ENCODE measurements at regions not wholly inside any gene's neighbourhood (a gene's known extent, or its start where the extent isn't known, plus 50 kb on each side); places are given as distances from the start of the nearest gene placed in this dataset.
A peak's percentile ranks its signal among the peaks of the same experiment; 100 is the strongest.

- DNase-seq (ENCODE audit: low spot score): no peak
Measured at GRCh38 chr6:25066593-25066992, 130.8 kb upstream of the RIPOR2 start.

- no peak for DNase-seq (ENCODE audit: low spot score)
Measured at GRCh38 chr6:25068866-25069265, 133.1 kb upstream of the RIPOR2 start.

GRCh38 chr6:25070547-25071366 is 135.0 kb upstream of the RIPOR2 start:
- DNase-seq (ENCODE audit: low spot score): peak; percentile 89

- no peak for DNase-seq (ENCODE audit: low spot score)
Measured at GRCh38 chr6:25078141-25078540, 142.4 kb upstream of the RIPOR2 start.

GRCh38 chr6:25083784-25084507 is 148.2 kb upstream of the RIPOR2 start:
- DNase-seq (ENCODE audit: low spot score): no peak

- no peak for DNase-seq (ENCODE audit: low spot score)
Measured at GRCh38 chr6:25084508-25084833, 148.7 kb upstream of the RIPOR2 start.

GRCh38 chr6:25085756-25086155 is 150.0 kb upstream of the RIPOR2 start:
- DNase-seq (ENCODE audit: low spot score): peak; percentile 18

- DNase-seq (ENCODE audit: low spot score): no peak
Measured at GRCh38 chr6:25086500-25087091, 150.8 kb upstream of the RIPOR2 start.

GRCh38 chr6:25088513-25088912 is 152.8 kb upstream of the RIPOR2 start:
- no peak for DNase-seq (ENCODE audit: low spot score)

- DNase-seq (ENCODE audit: low spot score): no peak
Measured at GRCh38 chr6:25089442-25089841, 153.7 kb upstream of the RIPOR2 start.

- no peak for DNase-seq (ENCODE audit: low spot score)
Measured at GRCh38 chr6:25094726-25095125, 159.0 kb upstream of the RIPOR2 start.

GRCh38 chr6:25100288-25100687 is 164.5 kb upstream of the RIPOR2 start:
- DNase-seq (ENCODE audit: low spot score): peak; percentile 37

GRCh38 chr6:25103603-25104002 is 167.8 kb upstream of the RIPOR2 start:
- no peak for DNase-seq (ENCODE audit: low spot score)

- DNase-seq (ENCODE audit: low spot score): no peak
Measured at GRCh38 chr6:25105070-25105925, 169.5 kb upstream of the RIPOR2 start.

- no peak for DNase-seq (ENCODE audit: low spot score)
Measured at GRCh38 chr6:25107218-25107617, 171.5 kb upstream of the RIPOR2 start.

- DNase-seq (ENCODE audit: low spot score): no peak
Measured at GRCh38 chr6:25111782-25112181, 167.4 kb upstream of the CARMIL1 start.

- no peak for DNase-seq (ENCODE audit: low spot score)
Measured at GRCh38 chr6:25112322-25112773, 166.8 kb upstream of the CARMIL1 start.

- no peak for DNase-seq (ENCODE audit: low spot score)
Measured at GRCh38 chr6:25113436-25113835, 165.7 kb upstream of the CARMIL1 start.

- no peak for DNase-seq (ENCODE audit: low spot score)
Measured at GRCh38 chr6:25118038-25118437, 161.1 kb upstream of the CARMIL1 start.

- no peak for DNase-seq (ENCODE audit: low spot score)
Measured at GRCh38 chr6:25121186-25121585, 158.0 kb upstream of the CARMIL1 start.

- DNase-seq (ENCODE audit: low spot score): no peak
Measured at GRCh38 chr6:25122001-25122400, 157.2 kb upstream of the CARMIL1 start.

GRCh38 chr6:25122622-25123237 is 156.4 kb upstream of the CARMIL1 start:
- DNase-seq (ENCODE audit: low spot score): no peak
